Tibial nerve (tissue), 4 donors: ENCODE measurements at regions not wholly inside any gene's neighbourhood (a gene's known extent, or its start where the extent isn't known, plus 50 kb on each side); places are given as distances from the start of the nearest gene placed in this dataset.

Source experiments
- EP300 ChIP-seq, 2 donors: sonication (generic); formaldehyde crosslinking; IDR thresholded peaks; one replicate each; pipeline ENCODE4 v1.6.1; 2017; ENCODE audit warnings: antibody characterized with exemption in 2 of 2, mild to moderate bottlenecking in 1 of 2
- TF ChIP-seq, protein P1 (sequence below), 5 experiments: fragments of 200-600 bp in 3 of 5; fragments of 450-650 bp in 2 of 5; sonication (generic) in 3 of 5; IDR thresholded peaks; one replicate each; pipeline ENCODE4 v1.5.1; 2016 to 2019; ENCODE audit warnings: antibody characterized with exemption in 5 of 5, mild to moderate bottlenecking in 3 of 5, moderate library complexity in 2 of 5

DNA sequence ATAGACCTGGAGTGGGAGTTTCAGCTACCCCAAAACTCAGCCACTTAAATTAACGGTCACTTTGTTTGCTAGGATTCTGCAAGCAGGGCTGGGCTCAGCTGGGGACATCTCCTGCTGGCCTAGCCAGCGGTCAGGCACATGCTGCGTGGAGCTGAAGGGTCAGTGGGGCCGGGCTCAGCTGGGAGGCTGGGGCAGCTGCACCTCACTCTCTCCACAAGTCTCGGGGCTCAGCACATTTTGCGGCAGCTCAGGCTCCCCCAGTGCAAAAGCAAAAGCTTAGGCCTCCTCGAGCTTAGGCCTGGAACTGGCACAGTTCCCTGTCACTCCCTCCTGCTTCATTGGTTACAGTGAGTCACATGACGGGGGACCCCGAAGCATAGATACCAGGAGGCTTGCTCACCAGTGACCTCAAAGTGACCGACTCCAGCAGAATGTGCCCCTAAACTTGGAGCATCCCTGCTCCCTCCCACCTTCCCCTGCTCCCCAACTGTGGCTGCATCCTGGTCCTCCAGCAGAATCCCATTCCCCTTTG lies 80.6 kb upstream of the CST7 start:
- TF ChIP-seq, protein P1, sequence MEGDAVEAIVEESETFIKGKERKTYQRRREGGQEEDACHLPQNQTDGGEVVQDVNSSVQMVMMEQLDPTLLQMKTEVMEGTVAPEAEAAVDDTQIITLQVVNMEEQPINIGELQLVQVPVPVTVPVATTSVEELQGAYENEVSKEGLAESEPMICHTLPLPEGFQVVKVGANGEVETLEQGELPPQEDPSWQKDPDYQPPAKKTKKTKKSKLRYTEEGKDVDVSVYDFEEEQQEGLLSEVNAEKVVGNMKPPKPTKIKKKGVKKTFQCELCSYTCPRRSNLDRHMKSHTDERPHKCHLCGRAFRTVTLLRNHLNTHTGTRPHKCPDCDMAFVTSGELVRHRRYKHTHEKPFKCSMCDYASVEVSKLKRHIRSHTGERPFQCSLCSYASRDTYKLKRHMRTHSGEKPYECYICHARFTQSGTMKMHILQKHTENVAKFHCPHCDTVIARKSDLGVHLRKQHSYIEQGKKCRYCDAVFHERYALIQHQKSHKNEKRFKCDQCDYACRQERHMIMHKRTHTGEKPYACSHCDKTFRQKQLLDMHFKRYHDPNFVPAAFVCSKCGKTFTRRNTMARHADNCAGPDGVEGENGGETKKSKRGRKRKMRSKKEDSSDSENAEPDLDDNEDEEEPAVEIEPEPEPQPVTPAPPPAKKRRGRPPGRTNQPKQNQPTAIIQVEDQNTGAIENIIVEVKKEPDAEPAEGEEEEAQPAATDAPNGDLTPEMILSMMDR (IDR thresholded peaks at IDR 0.05) = no peak
- no peak for TF ChIP-seq EP300 (IDR thresholded peaks at IDR 0.05)
